ENCODE measurements at regions not wholly inside any gene's neighbourhood (a gene's known extent, or its start where the extent isn't known, plus 50 kb on each side); places are given as distances from the start of the nearest gene placed in this dataset.

- no peaks in the 10 kb centered on the region for H3K9me3 ChIP-seq (ENCODE audit: low read length)
- TF ChIP-seq RAD21 (conservative IDR thresholded peaks at IDR 0.05) (no peak), MXI1 (conservative IDR thresholded peaks at IDR 0.05; ENCODE audit: poor library complexity, severe bottlenecking) (no peak), EZH2 (IDR thresholded peaks at IDR 0.05; ENCODE audit: borderline replicate concordance, insufficient read depth, low read length, poor library complexity, severe bottlenecking) (no peak), CTCF (IDR thresholded peaks at IDR 0.05; ENCODE audit: poor library complexity, severe bottlenecking) (no peak), POLR2AphosphoS5 (IDR thresholded peaks at IDR 0.05) (no peak), REST (IDR thresholded peaks at IDR 0.05; ENCODE audit: borderline replicate concordance) (no peak)
These were observed 764.0 kb upstream of the EDIL3 start for GRCh38 chr5:85148701-85149100.

GRCh38 chr5:85159395-85159794, 774.7 kb upstream of the EDIL3 start:
- no peaks in the 10 kb centered on the region for H3K9me3 ChIP-seq (ENCODE audit: low read length)
- H4K20me1 ChIP-seq (ENCODE audit: insufficient read depth) = no peaks in the 10 kb centered on the region
- no peak overlapping the region for H3K4me2 ChIP-seq (ENCODE audit: low read length)
- H2AFZ ChIP-seq (ENCODE audit: low read depth, low read length) = no peak overlapping the region
- H3K4me3 ChIP-seq (ENCODE audit: low read length) = no peak overlapping the region
- H3K9ac ChIP-seq (ENCODE audit: low read length) = no peak overlapping the region
- no peak for TF ChIP-seq SMC3 (conservative IDR thresholded peaks at IDR 0.05; ENCODE audit: poor library complexity)
- no peak for TF ChIP-seq POLR2AphosphoS5 (IDR thresholded peaks at IDR 0.05)
- TF ChIP-seq REST (IDR thresholded peaks at IDR 0.05; ENCODE audit: borderline replicate concordance) = no peak
- no peak for TF ChIP-seq MXI1 (conservative IDR thresholded peaks at IDR 0.05; ENCODE audit: poor library complexity, severe bottlenecking)
- no peak for TF ChIP-seq CTCF (IDR thresholded peaks at IDR 0.05; ENCODE audit: poor library complexity, severe bottlenecking)
- no peak for TF ChIP-seq EP300 (conservative IDR thresholded peaks at IDR 0.05; ENCODE audit: poor library complexity, severe bottlenecking)
- no peak for TF ChIP-seq TAF1 (IDR thresholded peaks at IDR 0.05; ENCODE audit: low read depth)
- no peak for TF ChIP-seq EZH2 (IDR thresholded peaks at IDR 0.05; ENCODE audit: borderline replicate concordance, insufficient read depth, low read length, poor library complexity, severe bottlenecking)
- TF ChIP-seq RAD21 (conservative IDR thresholded peaks at IDR 0.05) = no peak
- no peak overlapping the region for H3K27ac ChIP-seq (ENCODE audit: low read length)
- H3K9me2 ChIP-seq (ENCODE audit: insufficient read depth, low read length) = no peaks in the 10 kb centered on the region
- no peaks in the 10 kb centered on the region for H3F3A ChIP-seq (ENCODE audit: insufficient read depth, low read length, poor library complexity, severe bottlenecking)
- H3K79me2 ChIP-seq (replicated peaks; ENCODE audit: insufficient read depth, low read length) = no peaks in the 10 kb centered on the region
- H3K36me3 ChIP-seq (ENCODE audit: insufficient read depth, low read length) = no peaks in the 10 kb centered on the region
- H3K27me3 ChIP-seq (ENCODE audit: insufficient read depth, low read depth, low read length) = no peaks in the 10 kb centered on the region

More at GRCh38 chr5:85148701-85149100, 764.0 kb upstream of the EDIL3 start:
- H4K20me1 ChIP-seq (ENCODE audit: insufficient read depth) = no peaks in the 10 kb centered on the region
- H3K4me3 ChIP-seq (ENCODE audit: low read length) = no peak overlapping the region
- no peak overlapping the region for H3K27ac ChIP-seq (ENCODE audit: low read length)
- H3K9me2 ChIP-seq (ENCODE audit: insufficient read depth, low read length) = no peaks in the 10 kb centered on the region
- H3K4me2 ChIP-seq (ENCODE audit: low read length) = no peak overlapping the region
- H3K36me3 ChIP-seq (ENCODE audit: insufficient read depth, low read length) = no peaks in the 10 kb centered on the region
- H3K27me3 ChIP-seq (ENCODE audit: insufficient read depth, low read depth, low read length) = no peaks in the 10 kb centered on the region
- H3F3A ChIP-seq (ENCODE audit: insufficient read depth, low read length, poor library complexity, severe bottlenecking) = no peaks in the 10 kb centered on the region
- no peak overlapping the region for H2AFZ ChIP-seq (ENCODE audit: low read depth, low read length)
- no peaks in the 10 kb centered on the region for H3K79me2 ChIP-seq (replicated peaks; ENCODE audit: insufficient read depth, low read length)
- no peak overlapping the region for H3K9ac ChIP-seq (ENCODE audit: low read length)

Data from neural cell (in vitro differentiated cells).